ENCODE measurements at regions not wholly inside any gene's neighbourhood (a gene's known extent, or its start where the extent isn't known, plus 50 kb on each side); places are given as distances from the start of the nearest gene placed in this dataset.
A peak's percentile ranks its signal among the peaks of the same experiment; 100 is the strongest.

GRCh38 chr5:165143741-165144140, 1638.3 kb downstream of the MAT2B start:
- no peaks in the 10 kb centered on the region for H3K9me3 ChIP-seq (ENCODE audit: low read depth, low read length)
- DNase-seq (ENCODE audit: low read depth, low spot score): no peak
- TF ChIP-seq EZH2 (IDR thresholded peaks at IDR 0.05): no peak

GRCh38 chr5:165149431-165149830, 1644.0 kb downstream of the MAT2B start:
- Histone ChIP-seq H3K36me3 (ENCODE audit: insufficient read depth, low read length) (no peaks in the 10 kb centered on the region), H3K9me3 (ENCODE audit: low read depth, low read length) (no peaks in the 10 kb centered on the region), H3K27ac (no peak overlapping the region), H3K9ac (ENCODE audit: insufficient read length) (no peak overlapping the region), H3K4me3 (no peak overlapping the region)
- TF ChIP-seq EZH2 (IDR thresholded peaks at IDR 0.05): no peak
- no peak for TF ChIP-seq FOXP2 (optimal IDR thresholded peaks at IDR 0.05; ENCODE audit: control extremely low read depth, extremely low read length, insufficient read depth)
- TF ChIP-seq POLR2AphosphoS5 (IDR thresholded peaks at IDR 0.05; ENCODE audit: borderline replicate concordance, low read depth, low read length): no peak
- DNase-seq (ENCODE audit: low read depth, low spot score): no peak

More at GRCh38 chr5:165143741-165144140, 1638.3 kb downstream of the MAT2B start:
- no peaks in the 10 kb centered on the region for H3K36me3 ChIP-seq (ENCODE audit: insufficient read depth, low read length)
- peak overlapping the region; percentile 66 for H3K4me3 ChIP-seq
- peak overlapping the region; percentile 78 for H3K27ac ChIP-seq
- peak overlapping the region; percentile 55 for H3K9ac ChIP-seq (ENCODE audit: insufficient read length)

- Histone ChIP-seq H3K9me3 (ENCODE audit: low read depth, low read length) (no peaks in the 10 kb centered on the region), H3K36me3 (ENCODE audit: insufficient read depth, low read length) (no peaks in the 10 kb centered on the region), H3K4me3 (no peak overlapping the region), H3K9ac (ENCODE audit: insufficient read length) (no peak overlapping the region), H3K27ac (no peak overlapping the region)
- no peak for DNase-seq (ENCODE audit: low read depth, low spot score)
- TF ChIP-seq EZH2 (IDR thresholded peaks at IDR 0.05): no peak
- TF ChIP-seq FOXP2 (optimal IDR thresholded peaks at IDR 0.05; ENCODE audit: control extremely low read depth, extremely low read length, insufficient read depth): no peak
- TF ChIP-seq POLR2AphosphoS5 (IDR thresholded peaks at IDR 0.05; ENCODE audit: borderline replicate concordance, low read depth, low read length): no peak
These were observed 1646.6 kb downstream of the MAT2B start for GRCh38 chr5:165152058-165152457.

- TF ChIP-seq FOXP2 (optimal IDR thresholded peaks at IDR 0.05; ENCODE audit: control extremely low read depth, extremely low read length, insufficient read depth): no peak
- no peak for TF ChIP-seq POLR2AphosphoS5 (IDR thresholded peaks at IDR 0.05; ENCODE audit: borderline replicate concordance, low read depth, low read length)
- TF ChIP-seq EZH2 (IDR thresholded peaks at IDR 0.05): no peak
- Histone ChIP-seq H3K9ac (ENCODE audit: insufficient read length) (no peak overlapping the region), H3K9me3 (ENCODE audit: low read depth, low read length) (no peaks in the 10 kb centered on the region), H3K4me3 (no peak overlapping the region), H3K36me3 (ENCODE audit: insufficient read depth, low read length) (no peaks in the 10 kb centered on the region), H3K27ac (no peak overlapping the region)
- DNase-seq (ENCODE audit: low read depth, low spot score): no peak
These were observed 1651.8 kb downstream of the MAT2B start for GRCh38 chr5:165157219-165157618.

- H3K9me3 ChIP-seq (ENCODE audit: low read depth, low read length): no peaks in the 10 kb centered on the region
- H3K4me3 ChIP-seq: no peak overlapping the region
- H3K36me3 ChIP-seq (ENCODE audit: insufficient read depth, low read length): no peaks in the 10 kb centered on the region
- no peak overlapping the region for H3K27ac ChIP-seq
- TF ChIP-seq POLR2AphosphoS5 (IDR thresholded peaks at IDR 0.05; ENCODE audit: borderline replicate concordance, low read depth, low read length): no peak
- TF ChIP-seq EZH2 (IDR thresholded peaks at IDR 0.05): no peak
- no peak for TF ChIP-seq FOXP2 (optimal IDR thresholded peaks at IDR 0.05; ENCODE audit: control extremely low read depth, extremely low read length, insufficient read depth)
- no peak for DNase-seq (ENCODE audit: low read depth, low spot score)
- H3K9ac ChIP-seq (ENCODE audit: insufficient read length): no peak overlapping the region
These were observed 1655.8 kb downstream of the MAT2B start for GRCh38 chr5:165161204-165161603.

- DNase-seq (ENCODE audit: low read depth, low spot score): no peak
- no peaks in the 10 kb centered on the region for H3K9me3 ChIP-seq (ENCODE audit: low read depth, low read length)
- H3K36me3 ChIP-seq (ENCODE audit: insufficient read depth, low read length): no peaks in the 10 kb centered on the region
- no peak overlapping the region for H3K4me3 ChIP-seq
- TF ChIP-seq POLR2AphosphoS5 (IDR thresholded peaks at IDR 0.05; ENCODE audit: borderline replicate concordance, low read depth, low read length): no peak
- TF ChIP-seq FOXP2 (optimal IDR thresholded peaks at IDR 0.05; ENCODE audit: control extremely low read depth, extremely low read length, insufficient read depth): no peak
- no peak for TF ChIP-seq EZH2 (IDR thresholded peaks at IDR 0.05)
- H3K27ac ChIP-seq: no peak overlapping the region
- no peak overlapping the region for H3K9ac ChIP-seq (ENCODE audit: insufficient read length)
These were observed 1658.4 kb downstream of the MAT2B start for GRCh38 chr5:165163861-165164260.

GRCh38 chr5:165173651-165174050, 1668.2 kb downstream of the MAT2B start:
- H3K9ac ChIP-seq (ENCODE audit: insufficient read length): no peak overlapping the region
- no peak overlapping the region for H3K27ac ChIP-seq
- no peaks in the 10 kb centered on the region for H3K9me3 ChIP-seq (ENCODE audit: low read depth, low read length)
- no peak for DNase-seq (ENCODE audit: low read depth, low spot score)
- H3K36me3 ChIP-seq (ENCODE audit: insufficient read depth, low read length): no peaks in the 10 kb centered on the region
- no peak overlapping the region for H3K4me3 ChIP-seq
- TF ChIP-seq FOXP2 (optimal IDR thresholded peaks at IDR 0.05; ENCODE audit: control extremely low read depth, extremely low read length, insufficient read depth): no peak
- no peak for TF ChIP-seq POLR2AphosphoS5 (IDR thresholded peaks at IDR 0.05; ENCODE audit: borderline replicate concordance, low read depth, low read length)
- no peak for TF ChIP-seq EZH2 (IDR thresholded peaks at IDR 0.05)

- no peak for DNase-seq (ENCODE audit: low read depth, low spot score)
- Histone ChIP-seq H3K9ac (ENCODE audit: insufficient read length) (no peak overlapping the region), H3K27ac (no peak overlapping the region), H3K36me3 (ENCODE audit: insufficient read depth, low read length) (no peaks in the 10 kb centered on the region), H3K4me3 (no peak overlapping the region), H3K9me3 (ENCODE audit: low read depth, low read length) (no peaks in the 10 kb centered on the region)
- no peak for TF ChIP-seq EZH2 (IDR thresholded peaks at IDR 0.05)
These were observed 1669.6 kb downstream of the MAT2B start for GRCh38 chr5:165175041-165175440.

- H3K4me3 ChIP-seq: no peak overlapping the region
- TF ChIP-seq EZH2 (IDR thresholded peaks at IDR 0.05): no peak
- no peak for TF ChIP-seq POLR2AphosphoS5 (IDR thresholded peaks at IDR 0.05; ENCODE audit: borderline replicate concordance, low read depth, low read length)
- no peak for TF ChIP-seq FOXP2 (optimal IDR thresholded peaks at IDR 0.05; ENCODE audit: control extremely low read depth, extremely low read length, insufficient read depth)
- DNase-seq (ENCODE audit: low read depth, low spot score): no peak
- H3K9ac ChIP-seq (ENCODE audit: insufficient read length): no peak overlapping the region
- H3K27ac ChIP-seq: no peak overlapping the region
- no peaks in the 10 kb centered on the region for H3K9me3 ChIP-seq (ENCODE audit: low read depth, low read length)
- H3K36me3 ChIP-seq (ENCODE audit: insufficient read depth, low read length): no peaks in the 10 kb centered on the region
These were observed 1678.8 kb downstream of the MAT2B start for GRCh38 chr5:165184183-165184582.
